ENCODE measurements at regions not wholly inside any gene's neighbourhood (a gene's known extent, or its start where the extent isn't known, plus 50 kb on each side); places are given as distances from the start of the nearest gene placed in this dataset.

DNA sequence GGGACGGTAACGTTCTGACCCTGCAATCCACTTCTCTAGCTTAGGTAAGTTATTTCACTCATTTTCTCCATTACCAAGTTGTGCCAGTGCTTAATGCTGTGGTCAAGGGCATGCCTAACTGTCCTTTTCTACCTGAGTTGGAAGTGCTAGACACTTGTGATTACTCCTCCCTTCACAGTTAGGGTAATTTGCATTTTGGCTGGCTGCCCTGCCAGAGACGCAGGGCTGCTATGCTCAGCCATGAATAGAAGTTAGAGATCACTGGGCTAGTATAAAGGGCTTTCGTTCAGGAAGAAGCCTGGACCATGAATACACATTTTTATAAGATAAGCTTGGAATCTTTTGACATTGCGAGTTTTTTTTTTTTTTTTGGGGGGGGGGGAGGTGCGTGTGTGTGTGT lies 633.2 kb upstream of the NEGR1 start:
- no peaks in the 10 kb centered on the region for H3K4me1 ChIP-seq (ENCODE audit: insufficient read depth, low read length)
- DNase-seq (no peak), ATAC-seq (ENCODE audit: insufficient read depth, low read depth) (no peak)
- no peaks in the 10 kb centered on the region for H3K27me3 ChIP-seq (ENCODE audit: insufficient read depth, low read length, poor library complexity)
- no peak overlapping the region for H3K9ac ChIP-seq (ENCODE audit: low read depth, low read length)
- no peak overlapping the region for H3K4me2 ChIP-seq (ENCODE audit: insufficient read depth, low read length)
- no peaks in the 10 kb centered on the region for H3K36me3 ChIP-seq (ENCODE audit: insufficient read depth, low read length)
- H3K9me3 ChIP-seq (ENCODE audit: insufficient read depth, low read length, severe bottlenecking): no peaks in the 10 kb centered on the region
- no peak overlapping the region for H3K4me3 ChIP-seq (ENCODE audit: low read depth in 1 of 2, low read length in 2 of 2)
- TF ChIP-seq, protein P1, sequence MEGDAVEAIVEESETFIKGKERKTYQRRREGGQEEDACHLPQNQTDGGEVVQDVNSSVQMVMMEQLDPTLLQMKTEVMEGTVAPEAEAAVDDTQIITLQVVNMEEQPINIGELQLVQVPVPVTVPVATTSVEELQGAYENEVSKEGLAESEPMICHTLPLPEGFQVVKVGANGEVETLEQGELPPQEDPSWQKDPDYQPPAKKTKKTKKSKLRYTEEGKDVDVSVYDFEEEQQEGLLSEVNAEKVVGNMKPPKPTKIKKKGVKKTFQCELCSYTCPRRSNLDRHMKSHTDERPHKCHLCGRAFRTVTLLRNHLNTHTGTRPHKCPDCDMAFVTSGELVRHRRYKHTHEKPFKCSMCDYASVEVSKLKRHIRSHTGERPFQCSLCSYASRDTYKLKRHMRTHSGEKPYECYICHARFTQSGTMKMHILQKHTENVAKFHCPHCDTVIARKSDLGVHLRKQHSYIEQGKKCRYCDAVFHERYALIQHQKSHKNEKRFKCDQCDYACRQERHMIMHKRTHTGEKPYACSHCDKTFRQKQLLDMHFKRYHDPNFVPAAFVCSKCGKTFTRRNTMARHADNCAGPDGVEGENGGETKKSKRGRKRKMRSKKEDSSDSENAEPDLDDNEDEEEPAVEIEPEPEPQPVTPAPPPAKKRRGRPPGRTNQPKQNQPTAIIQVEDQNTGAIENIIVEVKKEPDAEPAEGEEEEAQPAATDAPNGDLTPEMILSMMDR (IDR thresholded peaks at IDR 0.05; ENCODE audit: borderline replicate concordance, extremely low read depth, low read length, poor library complexity, severe bottlenecking): no peak
- no peak for TF ChIP-seq EZH2 (IDR thresholded peaks at IDR 0.05; ENCODE audit: borderline replicate concordance, low read depth, low read length, severe bottlenecking)
- H3K27ac ChIP-seq (ENCODE audit: low read length): no peak overlapping the region
- no peaks in the 10 kb centered on the region for H4K20me1 ChIP-seq (ENCODE audit: insufficient read depth, low read length)
- H3K79me2 ChIP-seq (ENCODE audit: insufficient read depth, low read length): no peaks in the 10 kb centered on the region
- H2AFZ ChIP-seq (ENCODE audit: low read depth, low read length): no peak overlapping the region

DNA sequence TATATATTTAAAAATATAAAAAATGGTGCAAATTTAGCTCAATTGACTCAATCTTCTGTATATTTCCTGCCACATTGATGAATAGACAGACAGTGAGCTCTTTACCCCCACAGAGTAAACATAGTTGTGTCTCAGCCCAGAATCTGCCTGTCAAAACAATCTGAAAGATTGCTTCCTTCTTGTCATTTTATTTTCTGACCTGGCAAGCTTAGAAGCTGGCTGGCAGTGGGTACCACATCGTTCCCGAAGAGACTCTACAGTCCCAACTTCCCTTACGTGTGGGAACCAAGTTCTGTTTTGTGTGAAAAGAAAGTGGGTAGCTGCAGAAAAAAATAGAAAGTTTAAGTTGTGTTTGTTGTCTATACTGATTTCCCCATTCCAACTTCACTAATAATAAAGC lies 629.3 kb upstream of the NEGR1 start:
- Histone ChIP-seq H3K4me3 (ENCODE audit: low read depth in 1 of 2, low read length in 2 of 2) (no peak overlapping the region), H3K4me1 (ENCODE audit: insufficient read depth, low read length) (no peaks in the 10 kb centered on the region), H4K20me1 (ENCODE audit: insufficient read depth, low read length) (no peaks in the 10 kb centered on the region), H3K36me3 (ENCODE audit: insufficient read depth, low read length) (no peaks in the 10 kb centered on the region), H3K9ac (ENCODE audit: low read depth, low read length) (no peak overlapping the region), H3K27me3 (ENCODE audit: insufficient read depth, low read length, poor library complexity) (no peaks in the 10 kb centered on the region), H3K9me3 (ENCODE audit: insufficient read depth, low read length, severe bottlenecking) (no peaks in the 10 kb centered on the region), H2AFZ (ENCODE audit: low read depth, low read length) (no peak overlapping the region), H3K27ac (ENCODE audit: low read length) (no peak overlapping the region), H3K79me2 (ENCODE audit: insufficient read depth, low read length) (no peaks in the 10 kb centered on the region), H3K4me2 (ENCODE audit: insufficient read depth, low read length) (no peak overlapping the region)
- TF ChIP-seq, protein P1 (IDR thresholded peaks at IDR 0.05; ENCODE audit: borderline replicate concordance, extremely low read depth, low read length, poor library complexity, severe bottlenecking): no peak
- TF ChIP-seq EZH2 (IDR thresholded peaks at IDR 0.05; ENCODE audit: borderline replicate concordance, low read depth, low read length, severe bottlenecking): no peak
- ATAC-seq (ENCODE audit: insufficient read depth, low read depth) (no peak), DNase-seq (no peak)

DNA sequence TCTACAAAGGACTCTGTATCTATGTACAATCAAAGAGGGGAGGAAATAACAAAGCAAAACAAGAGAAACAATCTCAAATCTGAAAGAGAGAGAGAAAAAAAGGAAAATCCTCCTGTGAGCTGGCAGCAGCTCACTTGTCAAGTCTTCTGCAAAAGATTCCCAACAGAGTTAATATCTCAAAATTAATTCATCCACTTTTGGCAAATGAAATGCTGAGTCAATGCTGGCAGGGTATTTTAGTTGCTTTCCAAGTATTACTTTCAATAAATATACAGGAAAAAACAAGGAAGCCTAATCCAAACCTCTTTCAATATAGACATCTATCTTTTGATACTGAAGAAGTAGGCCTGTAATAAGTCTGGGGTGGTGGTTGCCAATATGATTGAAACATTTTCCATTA lies 613.9 kb upstream of the NEGR1 start:
- Histone ChIP-seq H3K79me2 (ENCODE audit: insufficient read depth, low read length) (no peaks in the 10 kb centered on the region), H2AFZ (ENCODE audit: low read depth, low read length) (no peak overlapping the region), H3K9ac (ENCODE audit: low read depth, low read length) (no peak overlapping the region), H3K9me3 (ENCODE audit: insufficient read depth, low read length, severe bottlenecking) (no peaks in the 10 kb centered on the region), H3K27ac (ENCODE audit: low read length) (no peak overlapping the region), H3K27me3 (ENCODE audit: insufficient read depth, low read length, poor library complexity) (no peaks in the 10 kb centered on the region), H4K20me1 (ENCODE audit: insufficient read depth, low read length) (no peaks in the 10 kb centered on the region), H3K4me1 (ENCODE audit: insufficient read depth, low read length) (no peaks in the 10 kb centered on the region), H3K4me2 (ENCODE audit: insufficient read depth, low read length) (no peak overlapping the region), H3K36me3 (ENCODE audit: insufficient read depth, low read length) (no peaks in the 10 kb centered on the region), H3K4me3 (ENCODE audit: low read depth in 1 of 2, low read length in 2 of 2) (no peak overlapping the region)
- DNase-seq (no peak), ATAC-seq (ENCODE audit: insufficient read depth, low read depth) (no peak)
- TF ChIP-seq EZH2 (IDR thresholded peaks at IDR 0.05; ENCODE audit: borderline replicate concordance, low read depth, low read length, severe bottlenecking): no peak
- TF ChIP-seq, protein P1 (IDR thresholded peaks at IDR 0.05; ENCODE audit: borderline replicate concordance, extremely low read depth, low read length, poor library complexity, severe bottlenecking): no peak

DNA sequence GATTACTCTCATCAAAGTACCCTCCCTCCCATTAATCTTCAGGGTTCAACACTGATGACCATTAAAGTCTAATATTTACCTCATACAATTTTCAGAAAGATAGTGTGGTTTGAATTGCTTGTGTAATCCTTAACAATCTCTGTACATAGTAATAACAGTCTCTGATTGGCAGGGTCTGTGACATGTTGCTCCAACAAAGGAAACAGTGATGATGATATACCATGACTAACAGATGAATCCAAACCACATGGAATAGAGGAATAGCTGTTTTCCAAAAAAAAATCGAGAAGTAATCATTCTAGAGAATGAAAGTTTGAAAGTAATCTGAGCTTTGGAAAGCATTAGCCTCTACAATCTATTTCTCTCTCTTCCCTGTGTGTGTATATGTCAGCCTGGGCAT lies 610.1 kb upstream of the NEGR1 start:
- Histone ChIP-seq H3K27ac (ENCODE audit: low read length) (no peak overlapping the region), H3K36me3 (ENCODE audit: insufficient read depth, low read length) (no peaks in the 10 kb centered on the region), H3K4me3 (ENCODE audit: low read depth in 1 of 2, low read length in 2 of 2) (no peak overlapping the region), H3K27me3 (ENCODE audit: insufficient read depth, low read length, poor library complexity) (no peaks in the 10 kb centered on the region), H3K79me2 (ENCODE audit: insufficient read depth, low read length) (no peaks in the 10 kb centered on the region), H3K9me3 (ENCODE audit: insufficient read depth, low read length, severe bottlenecking) (no peaks in the 10 kb centered on the region), H4K20me1 (ENCODE audit: insufficient read depth, low read length) (no peaks in the 10 kb centered on the region), H3K4me2 (ENCODE audit: insufficient read depth, low read length) (no peak overlapping the region), H2AFZ (ENCODE audit: low read depth, low read length) (no peak overlapping the region), H3K9ac (ENCODE audit: low read depth, low read length) (no peak overlapping the region), H3K4me1 (ENCODE audit: insufficient read depth, low read length) (no peaks in the 10 kb centered on the region)
- no peak for ATAC-seq (ENCODE audit: insufficient read depth, low read depth)
- no peak for TF ChIP-seq EZH2 (IDR thresholded peaks at IDR 0.05; ENCODE audit: borderline replicate concordance, low read depth, low read length, severe bottlenecking)
- TF ChIP-seq, protein P1 (IDR thresholded peaks at IDR 0.05; ENCODE audit: borderline replicate concordance, extremely low read depth, low read length, poor library complexity, severe bottlenecking): no peak
- no peak for DNase-seq
